HG02678 (cell line): ENCODE measurements at regions not wholly inside any gene's neighbourhood (a gene's known extent, or its start where the extent isn't known, plus 50 kb on each side); places are given as distances from the start of the nearest gene placed in this dataset.

Experiments used
- ATAC-seq: cut with Tn5 transposase; IDR thresholded peaks from one replicate; pipeline ENCODE4 v1.9.1; 2021; ENCODE audit warnings: mild to moderate bottlenecking, moderate library complexity; ENCODE audit not compliant: unreplicated experiment

DNA sequence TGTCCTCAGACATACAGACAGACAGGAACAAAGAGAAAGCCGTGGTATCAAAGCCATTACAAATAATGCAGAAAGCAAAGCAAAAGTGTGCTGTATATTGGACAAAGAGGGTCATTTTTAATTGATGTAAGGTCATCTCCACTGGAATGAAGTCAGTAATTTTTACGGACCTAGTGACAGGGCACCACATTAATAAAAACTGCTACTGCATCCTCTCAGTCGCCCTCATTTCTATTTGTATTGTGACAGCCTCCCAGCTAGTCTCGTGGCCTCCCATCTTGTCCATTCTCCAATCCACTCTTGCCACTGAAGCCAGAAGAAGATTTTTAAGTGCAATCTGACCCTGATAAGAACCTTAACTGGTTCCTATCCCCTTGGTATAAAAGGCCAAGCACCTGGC lies 132.4 kb downstream of the NUAK1 start:
- no peak for ATAC-seq

- ATAC-seq = no peak
Observed at GRCh38 chr12:106006940-106007339, 131.8 kb downstream of the NUAK1 start.

DNA sequence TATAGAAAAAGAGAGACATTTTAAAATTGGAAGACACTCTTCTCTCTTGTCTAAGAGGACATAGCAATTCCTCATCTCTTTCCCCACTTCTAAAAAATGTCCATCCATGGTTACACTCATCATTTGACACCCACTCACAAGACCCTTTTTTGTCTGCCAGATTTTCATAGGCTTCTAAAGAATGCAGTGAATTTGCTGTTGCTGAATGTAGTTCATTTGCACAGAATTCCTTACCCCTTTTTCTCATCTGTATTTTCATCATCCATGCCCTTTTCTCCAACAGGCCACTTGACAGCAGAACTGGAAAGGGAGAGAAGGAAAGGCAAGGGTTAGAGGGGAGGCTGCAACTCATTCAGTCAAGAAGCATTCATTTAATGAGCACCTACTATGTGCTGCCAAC lies 128.0 kb downstream of the NUAK1 start:
- no peak for ATAC-seq
